GM12865 (cell line): ENCODE measurements at regions not wholly inside any gene's neighbourhood (a gene's known extent, or its start where the extent isn't known, plus 50 kb on each side); places are given as distances from the start of the nearest gene placed in this dataset.
"Not testable (repeated sequence)": the region's sequence is repeated elsewhere in the genome, so short reads cannot be mapped to it uniquely, and the experiment has no call there.

Experiments
- DNase-seq: peaks from one replicate; pipeline ENCODE4 v3.0.0; 2010; ENCODE audit warnings: low read depth
- H3K4me3 ChIP-seq: 2 replicates; pipeline ENCODE4 v1.5.1; 2011; ENCODE audit warnings: mild to moderate bottlenecking, low read depth, low read length, control low read depth
- CTCF ChIP-seq: IDR thresholded peaks from 2 replicates; pipeline ENCODE4 v1.5.1; 2011; ENCODE audit warnings: low read length, control low read depth, low read depth, inconsistent platforms; ENCODE audit not compliant: insufficient read depth; ENCODE audit errors: missing control alignments

GRCh38 chr5:81835814-81836367 is 85.0 kb upstream of the SSBP2 start:
- DNase-seq = no peak
- no peak for TF ChIP-seq CTCF
- H3K4me3 ChIP-seq = no peak overlapping the region

GRCh38 chr5:81834021-81834660 is 83.2 kb upstream of the SSBP2 start:
- no peak for DNase-seq
- H3K4me3 ChIP-seq = no peak overlapping the region
- TF ChIP-seq CTCF = no peak

- no peak for DNase-seq
- TF ChIP-seq CTCF = no peak
- H3K4me3 ChIP-seq = no peak overlapping the region
These were observed 79.7 kb upstream of the SSBP2 start for GRCh38 chr5:81830596-81830995.

GRCh38 chr5:81829242-81829641 is 78.3 kb upstream of the SSBP2 start:
- DNase-seq = no peak
- no peak overlapping the region for H3K4me3 ChIP-seq
- no peak for TF ChIP-seq CTCF

- no peak for DNase-seq
- TF ChIP-seq CTCF = no peak
These were observed 76.6 kb upstream of the SSBP2 start for GRCh38 chr5:81827500-81827899.

GRCh38 chr5:81826128-81826527 is 75.2 kb upstream of the SSBP2 start:
- no peak overlapping the region for H3K4me3 ChIP-seq
- no peak for DNase-seq
- TF ChIP-seq CTCF = no peak

More at GRCh38 chr5:81827500-81827899, 76.6 kb upstream of the SSBP2 start:
- H3K4me3 ChIP-seq = no peak overlapping the region

- no peak for TF ChIP-seq CTCF
- no peak for DNase-seq
- H3K4me3 ChIP-seq = no peak overlapping the region
These were observed 74.3 kb upstream of the SSBP2 start for GRCh38 chr5:81825237-81825636.

- not testable (repeated sequence) for H3K4me3 ChIP-seq, DNase-seq
These were observed 72.8 kb upstream of the SSBP2 start for GRCh38 chr5:81823736-81824135.
